ENCODE measurements at regions not wholly inside any gene's neighbourhood (a gene's known extent, or its start where the extent isn't known, plus 50 kb on each side); places are given as distances from the start of the nearest gene placed in this dataset.

GRCh38 chr2:2681085-2681484 is 350.0 kb upstream of the MYT1L start:
- no peak for DNase-seq

- no peak for DNase-seq
These were observed 343.8 kb upstream of the MYT1L start for GRCh38 chr2:2674831-2675230.

- DNase-seq, result no peak
These were observed 342.3 kb upstream of the MYT1L start for GRCh38 chr2:2673406-2673805.

GRCh38 chr2:2672249-2672648 is 341.2 kb upstream of the MYT1L start:
- no peak for DNase-seq

- DNase-seq, result no peak
These were observed 340.8 kb upstream of the MYT1L start for GRCh38 chr2:2671826-2672225.

- no peak for DNase-seq
These were observed 338.2 kb upstream of the MYT1L start for GRCh38 chr2:2669316-2669715.

GRCh38 chr2:2668681-2669265 is 337.7 kb upstream of the MYT1L start:
- DNase-seq, result no peak

- no peak for DNase-seq
These were observed 336.6 kb upstream of the MYT1L start for GRCh38 chr2:2667690-2668089.

- DNase-seq, result no peak
These were observed 334.7 kb upstream of the MYT1L start for GRCh38 chr2:2665834-2666133.

- peak; percentile 73 for DNase-seq
These were observed 334.1 kb upstream of the MYT1L start for GRCh38 chr2:2664989-2665833.

GRCh38 chr2:2663401-2664036 is 332.4 kb upstream of the MYT1L start:
- no peak for DNase-seq

GRCh38 chr2:2662847-2663356 is 331.8 kb upstream of the MYT1L start:
- DNase-seq, result no peak

- DNase-seq, result peak; percentile 31
These were observed 331.2 kb upstream of the MYT1L start for GRCh38 chr2:2662037-2662846.

- no peak for DNase-seq
These were observed 329.8 kb upstream of the MYT1L start for GRCh38 chr2:2660789-2661355.

GRCh38 chr2:2657121-2657962 is 326.3 kb upstream of the MYT1L start:
- DNase-seq, result no peak

- peak; percentile 72 for DNase-seq
These were observed 325.3 kb upstream of the MYT1L start for GRCh38 chr2:2656115-2657011.

GRCh38 chr2:2655453-2656114 is 324.5 kb upstream of the MYT1L start:
- DNase-seq, result no peak

- DNase-seq, result no peak
These were observed 322.2 kb upstream of the MYT1L start for GRCh38 chr2:2653231-2653630.

- no peak for DNase-seq
These were observed 319.7 kb upstream of the MYT1L start for GRCh38 chr2:2650608-2651375.

Measured in retina (tissue), 1 donor.